ENCODE measurements at regions not wholly inside any gene's neighbourhood (a gene's known extent, or its start where the extent isn't known, plus 50 kb on each side); places are given as distances from the start of the nearest gene placed in this dataset.

- H3K9me3 Mint-ChIP-seq: peaks cover 2 to 7% of the 10 kb centered on the region in 2 donors
- no peaks in the 10 kb centered on the region for H3K36me3 Mint-ChIP-seq (ENCODE audit: insufficient read depth)
- H3K27me3 Mint-ChIP-seq: no peaks in the 10 kb centered on the region
- H3K4me1 Mint-ChIP-seq (ENCODE audit: low read depth in 2 of 2): no peaks in the 10 kb centered on the region
- no peak for ATAC-seq (replicated peaks)
- H3K4me3 Mint-ChIP-seq: no peak overlapping the region
- DNase-seq: no peak
- H3K27ac Mint-ChIP-seq: no peak overlapping the region
Measured at GRCh38 chr12:18008642-18009041, 81.4 kb downstream of the RERGL start.

GRCh38 chr12:17999174-17999801 is 90.7 kb downstream of the RERGL start:
- Mint-ChIP-seq H3K36me3 (ENCODE audit: insufficient read depth) (no peaks in the 10 kb centered on the region), H3K9me3 (peaks cover 7 to 16% of the 10 kb centered on the region in 2 donors), H3K27ac (no peak overlapping the region), H3K4me1 (ENCODE audit: low read depth in 2 of 2) (no peaks in the 10 kb centered on the region), H3K4me3 (no peak overlapping the region), H3K27me3 (no peaks in the 10 kb centered on the region)
- DNase-seq: no peak
- no peak for ATAC-seq (replicated peaks)

GRCh38 chr12:17992002-17992656 is 97.9 kb downstream of the RERGL start:
- no peaks in the 10 kb centered on the region for H3K27me3 Mint-ChIP-seq
- H3K4me1 Mint-ChIP-seq (ENCODE audit: low read depth in 2 of 2): no peaks in the 10 kb centered on the region
- ATAC-seq (replicated peaks) (no peak), DNase-seq (no peak)
- no peak overlapping the region for H3K4me3 Mint-ChIP-seq
- no peak overlapping the region for H3K27ac Mint-ChIP-seq
- H3K9me3 Mint-ChIP-seq: peaks cover 3 to 10% of the 10 kb centered on the region in 2 donors
- no peaks in the 10 kb centered on the region for H3K36me3 Mint-ChIP-seq (ENCODE audit: insufficient read depth)

- Mint-ChIP-seq H3K9me3 (peaks cover 2 to 6% of the 10 kb centered on the region in 2 donors), H3K4me1 (ENCODE audit: low read depth in 2 of 2) (no peaks in the 10 kb centered on the region), H3K27ac (no peak overlapping the region), H3K36me3 (ENCODE audit: insufficient read depth) (no peaks in the 10 kb centered on the region), H3K27me3 (no peaks in the 10 kb centered on the region), H3K4me3 (no peak overlapping the region)
- no peak for ATAC-seq (replicated peaks)
- DNase-seq: no peak
Measured at GRCh38 chr12:17982556-17982955, 107.4 kb downstream of the RERGL start.

DNA sequence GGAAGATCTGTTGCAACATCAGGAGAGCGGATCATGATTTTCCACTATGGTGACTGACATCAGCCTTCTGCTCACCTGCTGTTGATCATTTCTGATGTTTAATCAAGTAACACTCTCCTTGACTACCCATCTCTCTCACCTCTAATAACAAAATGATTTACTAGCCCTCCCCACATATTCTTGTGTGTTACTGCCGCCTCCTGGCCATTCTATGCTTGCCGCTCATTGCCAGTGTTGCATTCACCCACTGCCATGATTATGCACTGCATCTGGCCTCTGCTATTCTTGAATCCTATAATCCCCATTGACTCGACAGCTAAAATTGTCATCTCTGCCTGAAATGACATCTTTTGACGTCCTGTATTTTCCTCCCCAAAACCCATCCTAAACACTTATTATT is 113.8 kb downstream of the RERGL start:
- ATAC-seq (replicated peaks) (no peak), DNase-seq (no peak)
- Mint-ChIP-seq H3K36me3 (ENCODE audit: insufficient read depth) (no peaks in the 10 kb centered on the region), H3K27me3 (no peaks in the 10 kb centered on the region), H3K27ac (no peak overlapping the region), H3K4me1 (ENCODE audit: low read depth in 2 of 2) (no peaks in the 10 kb centered on the region), H3K9me3 (peaks cover 7 to 10% of the 10 kb centered on the region in 2 donors), H3K4me3 (no peak overlapping the region)

- H3K9me3 Mint-ChIP-seq: peaks cover 7 to 10% of the 10 kb centered on the region in 2 donors
- no peak overlapping the region for H3K27ac Mint-ChIP-seq
Measured at GRCh38 chr12:17975763-17976162, 114.2 kb downstream of the RERGL start.

GRCh38 chr12:17975239-17975638 is 114.8 kb downstream of the RERGL start:
- no peaks in the 10 kb centered on the region for H3K36me3 Mint-ChIP-seq (ENCODE audit: insufficient read depth)
- no peak overlapping the region for H3K27ac Mint-ChIP-seq
- no peak for DNase-seq
- H3K4me3 Mint-ChIP-seq: no peak overlapping the region
- H3K9me3 Mint-ChIP-seq: peaks cover 7 to 10% of the 10 kb centered on the region in 2 donors
- ATAC-seq (replicated peaks): no peak
- no peaks in the 10 kb centered on the region for H3K27me3 Mint-ChIP-seq
- no peaks in the 10 kb centered on the region for H3K4me1 Mint-ChIP-seq (ENCODE audit: low read depth in 2 of 2)

More at GRCh38 chr12:17975763-17976162, 114.2 kb downstream of the RERGL start:
- Mint-ChIP-seq H3K4me1 (ENCODE audit: low read depth in 2 of 2) (no peaks in the 10 kb centered on the region), H3K27me3 (no peaks in the 10 kb centered on the region), H3K4me3 (no peak overlapping the region), H3K36me3 (ENCODE audit: insufficient read depth) (no peaks in the 10 kb centered on the region)
- DNase-seq (no peak), ATAC-seq (replicated peaks) (no peak)

GRCh38 chr12:17971850-17972249 is 118.1 kb downstream of the RERGL start:
- no peaks in the 10 kb centered on the region for H3K27me3 Mint-ChIP-seq
- no peaks in the 10 kb centered on the region for H3K4me1 Mint-ChIP-seq (ENCODE audit: low read depth in 2 of 2)
- no peaks in the 10 kb centered on the region for H3K36me3 Mint-ChIP-seq (ENCODE audit: insufficient read depth)
- H3K9me3 Mint-ChIP-seq: peaks cover 13 to 16% of the 10 kb centered on the region in 2 donors
- no peak for DNase-seq
- no peak for ATAC-seq (replicated peaks)
- H3K27ac Mint-ChIP-seq: no peak overlapping the region
- H3K4me3 Mint-ChIP-seq: no peak overlapping the region

DNA sequence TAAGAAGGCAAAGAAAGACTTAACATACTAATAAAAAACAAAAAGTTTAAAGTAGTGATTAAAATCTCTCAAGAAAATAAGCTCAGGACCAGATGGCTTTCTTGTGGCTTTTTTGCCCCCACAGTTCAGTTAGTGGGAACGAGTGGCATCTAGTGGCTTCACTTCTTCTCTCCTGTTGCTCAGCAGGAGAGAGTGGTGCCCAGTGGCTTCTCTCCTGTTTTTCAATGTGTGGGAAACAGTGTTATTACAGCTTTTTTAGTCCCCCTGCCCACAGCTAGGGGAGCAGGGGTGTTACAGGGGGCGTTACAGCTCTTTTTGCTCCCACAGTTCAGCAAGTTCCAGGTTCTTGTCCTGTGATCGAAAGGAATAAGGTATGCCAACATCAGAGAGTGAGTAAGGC is 135.2 kb downstream of the RERGL start:
- Mint-ChIP-seq H3K9me3 (peaks cover 9% of the 10 kb centered on the region in 2 donors), H3K27ac (no peak overlapping the region), H3K4me3 (no peak overlapping the region), H3K4me1 (ENCODE audit: low read depth in 2 of 2) (no peaks in the 10 kb centered on the region), H3K27me3 (no peaks in the 10 kb centered on the region), H3K36me3 (ENCODE audit: insufficient read depth) (no peaks in the 10 kb centered on the region)
- DNase-seq (no peak), ATAC-seq (replicated peaks) (no peak)

GRCh38 chr12:17950898-17951297 is 139.1 kb downstream of the RERGL start:
- peaks cover 9% of the 10 kb centered on the region in 2 donors for H3K9me3 Mint-ChIP-seq
- no peaks in the 10 kb centered on the region for H3K36me3 Mint-ChIP-seq (ENCODE audit: insufficient read depth)
- no peak for DNase-seq
- no peak overlapping the region for H3K4me3 Mint-ChIP-seq
- no peaks in the 10 kb centered on the region for H3K4me1 Mint-ChIP-seq (ENCODE audit: low read depth in 2 of 2)
- no peak overlapping the region for H3K27ac Mint-ChIP-seq
- ATAC-seq (replicated peaks): no peak
- H3K27me3 Mint-ChIP-seq: no peaks in the 10 kb centered on the region

DNA sequence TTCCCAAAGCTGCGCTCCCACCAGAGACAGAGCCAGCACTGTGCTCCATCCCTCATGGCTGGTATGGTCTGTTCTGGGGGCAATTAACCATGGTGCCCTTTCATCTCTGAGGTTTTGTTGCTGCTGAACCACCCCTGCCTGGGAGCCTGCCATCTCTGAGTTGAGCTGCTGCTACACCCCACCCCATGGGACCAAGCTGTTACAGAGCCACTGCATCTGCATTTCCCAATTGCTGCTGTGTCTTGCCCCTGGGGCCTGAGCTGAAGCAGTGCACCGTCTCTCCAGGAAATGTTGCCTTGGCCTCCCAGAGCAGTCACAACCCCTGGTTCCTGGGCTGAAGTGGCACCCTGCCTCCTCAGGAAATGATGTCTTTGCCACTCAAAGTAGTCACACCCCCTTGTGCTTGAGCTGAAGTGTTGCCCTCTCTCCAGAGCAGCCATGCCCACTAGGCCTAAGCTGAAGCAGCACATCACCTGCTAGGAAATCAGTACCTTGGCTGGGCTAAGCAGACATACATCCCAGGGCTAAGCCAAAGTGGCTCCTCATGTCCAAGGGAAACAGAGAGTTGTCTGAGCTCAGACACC is 140.3 kb downstream of the RERGL start:
- Mint-ChIP-seq H3K27ac (no peak overlapping the region), H3K4me3 (no peak overlapping the region), H3K27me3 (no peaks in the 10 kb centered on the region), H3K4me1 (ENCODE audit: low read depth in 2 of 2) (no peaks in the 10 kb centered on the region), H3K9me3 (peaks cover 6 to 9% of the 10 kb centered on the region in 2 donors), H3K36me3 (ENCODE audit: insufficient read depth) (no peaks in the 10 kb centered on the region)
- ATAC-seq (replicated peaks) (no peak), DNase-seq (no peak)

DNA sequence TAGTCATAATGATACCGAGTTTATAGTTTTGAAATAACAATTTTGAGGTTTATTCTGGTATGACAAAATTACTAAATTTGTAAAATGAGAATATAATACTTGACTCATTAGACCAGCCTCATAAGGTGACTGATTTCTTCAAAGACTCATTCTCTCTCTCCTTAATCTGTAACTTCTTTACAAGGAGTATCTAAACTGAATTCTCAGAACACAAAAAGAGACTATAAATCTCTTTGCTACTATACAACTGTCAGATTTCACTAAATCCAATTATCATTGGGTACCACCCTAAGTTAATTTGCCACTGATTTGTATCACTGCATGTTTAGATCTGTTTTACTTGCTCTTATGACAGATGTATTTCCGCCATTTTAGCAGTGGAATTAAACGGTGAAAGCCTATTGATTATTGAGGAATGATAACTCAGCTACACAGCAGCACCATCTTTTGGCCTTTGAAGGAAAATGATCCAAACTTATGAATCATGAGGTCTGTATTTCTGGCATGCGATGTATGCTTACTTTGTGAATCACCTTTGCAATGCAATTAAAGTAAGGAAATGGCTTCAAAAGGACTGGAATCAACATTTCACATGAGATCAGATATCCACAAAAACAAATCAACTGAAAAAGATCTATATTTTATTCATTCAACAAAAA is 161.2 kb downstream of the RERGL start:
- no peaks in the 10 kb centered on the region for H3K4me1 Mint-ChIP-seq (ENCODE audit: low read depth in 2 of 2)
- H3K9me3 Mint-ChIP-seq: peaks cover 0 to 9% of the 10 kb centered on the region in 2 donors
- H3K4me3 Mint-ChIP-seq: no peak overlapping the region
- DNase-seq (no peak), ATAC-seq (replicated peaks) (no peak)
- H3K36me3 Mint-ChIP-seq (ENCODE audit: insufficient read depth): no peaks in the 10 kb centered on the region
- no peak overlapping the region for H3K27ac Mint-ChIP-seq
- H3K27me3 Mint-ChIP-seq: no peaks in the 10 kb centered on the region

DNA sequence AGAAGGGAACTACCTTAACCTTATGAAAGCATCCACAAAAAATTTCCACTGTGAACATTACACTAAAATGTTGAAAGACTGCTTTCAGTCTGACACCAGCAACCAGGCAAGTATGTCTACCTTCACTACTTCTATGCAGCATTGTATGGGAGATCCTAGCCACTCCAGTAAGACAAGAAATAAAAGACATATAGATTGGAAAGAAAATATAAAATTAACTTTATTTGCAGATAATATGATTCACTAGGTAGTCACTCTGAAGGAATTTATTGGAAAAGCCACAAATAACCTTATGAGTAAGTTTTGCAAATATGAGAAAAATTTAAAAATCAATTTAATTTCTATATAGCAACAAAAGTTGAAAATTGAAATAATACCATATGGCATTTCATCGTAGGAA is 172.0 kb downstream of the RERGL start:
- DNase-seq (no peak), ATAC-seq (replicated peaks) (no peak)
- Mint-ChIP-seq H3K9me3 (peaks cover 10 to 18% of the 10 kb centered on the region in 2 donors), H3K27me3 (no peaks in the 10 kb centered on the region), H3K4me1 (ENCODE audit: low read depth in 2 of 2) (no peaks in the 10 kb centered on the region), H3K36me3 (ENCODE audit: insufficient read depth) (no peaks in the 10 kb centered on the region), H3K4me3 (no peak overlapping the region), H3K27ac (no peak overlapping the region)

DNA sequence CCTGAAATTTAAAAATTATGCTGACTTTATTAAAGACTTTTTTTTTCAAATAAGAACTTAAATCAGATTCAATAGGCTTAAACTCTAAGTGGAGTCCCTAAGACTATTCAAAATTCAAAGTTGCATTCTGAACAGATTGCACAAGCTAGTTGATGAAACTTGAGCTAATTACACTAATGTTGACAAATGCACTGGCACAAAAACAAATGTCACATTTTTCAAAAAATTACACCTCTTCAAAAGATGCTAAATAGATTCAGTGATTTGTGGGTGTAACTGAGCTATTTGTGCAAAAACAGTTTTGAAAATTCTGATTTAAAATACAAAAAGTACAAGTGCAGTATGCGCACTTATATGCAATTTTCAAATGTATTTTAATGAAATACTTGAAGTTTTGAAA is 205.4 kb downstream of the RERGL start:
- no peaks in the 10 kb centered on the region for H3K4me1 Mint-ChIP-seq (ENCODE audit: low read depth in 2 of 2)
- ATAC-seq (replicated peaks) (no peak), DNase-seq (no peak)
- peaks cover 2 to 8% of the 10 kb centered on the region in 2 donors for H3K9me3 Mint-ChIP-seq
- no peak overlapping the region for H3K4me3 Mint-ChIP-seq
- no peaks in the 10 kb centered on the region for H3K36me3 Mint-ChIP-seq (ENCODE audit: insufficient read depth)
- no peak overlapping the region for H3K27ac Mint-ChIP-seq
- no peaks in the 10 kb centered on the region for H3K27me3 Mint-ChIP-seq
